HUES48 (cell line): ENCODE measurements at regions not wholly inside any gene's neighbourhood (a gene's known extent, or its start where the extent isn't known, plus 50 kb on each side); places are given as distances from the start of the nearest gene placed in this dataset.
"Not testable (repeated sequence)": the region's sequence is repeated elsewhere in the genome, so short reads cannot be mapped to it uniquely, and the experiment has no call there.

Experiments
- H3K27ac ChIP-seq: one replicate; pipeline ENCODE4 v1.7.0; 2013; ENCODE audit warnings: low read depth, low read length, inconsistent platforms
- H3K27me3 ChIP-seq: 2 replicates; pipeline ENCODE4 v1.6.1; 2013; ENCODE audit warnings: mild to moderate bottlenecking, low read length; ENCODE audit not compliant: control insufficient read depth, insufficient read depth
- H3K36me3 ChIP-seq: 2 replicates; pipeline ENCODE4 v1.6.1; 2013; ENCODE audit warnings: low read length; ENCODE audit not compliant: control insufficient read depth, insufficient read depth
- H3K4me1 ChIP-seq: 2 replicates; pipeline ENCODE4 v1.6.1; 2013; ENCODE audit warnings: mild to moderate bottlenecking, low read length; ENCODE audit not compliant: control insufficient read depth, insufficient read depth
- H3K4me3 ChIP-seq: 2 replicates; pipeline ENCODE4 v1.5.1; 2013; ENCODE audit warnings: mild to moderate bottlenecking, low read depth, low read length
- H3K9ac ChIP-seq: 2 replicates; pipeline ENCODE4 v1.6.1; 2013; ENCODE audit warnings: mild to moderate bottlenecking, low read depth, low read length, moderate library complexity
- H3K9me3 ChIP-seq: 2 replicates; pipeline ENCODE4 v1.6.1; 2013; ENCODE audit warnings: low read length; ENCODE audit not compliant: control insufficient read depth, insufficient read depth

GRCh38 chr6:8839626-8840025, 404.3 kb upstream of the SLC35B3 start:
- no peak overlapping the region for H3K4me3 ChIP-seq
- no peak overlapping the region for H3K9ac ChIP-seq
- no peaks in the 10 kb centered on the region for H3K36me3 ChIP-seq
- H3K27ac ChIP-seq, result no peak overlapping the region
- no peaks in the 10 kb centered on the region for H3K9me3 ChIP-seq
- no peaks in the 10 kb centered on the region for H3K27me3 ChIP-seq
- H3K4me1 ChIP-seq, result peaks cover 11% of the 10 kb centered on the region

DNA sequence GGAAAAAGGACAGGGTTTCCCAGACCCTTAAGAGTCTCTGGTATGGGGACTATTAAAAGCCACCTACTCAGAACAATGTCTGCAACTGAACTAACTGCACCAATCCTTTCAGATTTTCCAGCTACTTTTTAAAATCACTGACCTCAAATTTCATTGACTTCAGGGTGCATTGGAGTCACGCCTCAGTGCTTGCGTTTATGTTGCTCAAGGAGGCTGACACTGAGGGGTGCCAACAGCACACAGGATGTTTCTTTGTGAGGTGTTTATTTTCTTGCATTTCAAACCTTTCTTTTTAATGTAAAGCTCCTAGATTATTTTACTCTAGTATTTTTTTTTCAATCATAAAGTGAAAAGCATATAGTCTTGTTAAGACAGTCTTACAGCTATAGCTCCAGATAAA, 402.0 kb upstream of the SLC35B3 start:
- peaks cover 11% of the 10 kb centered on the region for H3K4me1 ChIP-seq
- H3K27ac ChIP-seq, result no peak overlapping the region
- no peaks in the 10 kb centered on the region for H3K36me3 ChIP-seq
- no peak overlapping the region for H3K4me3 ChIP-seq
- no peaks in the 10 kb centered on the region for H3K9me3 ChIP-seq
- H3K9ac ChIP-seq, result no peak overlapping the region
- H3K27me3 ChIP-seq, result no peaks in the 10 kb centered on the region

GRCh38 chr6:8832695-8833094, 397.4 kb upstream of the SLC35B3 start:
- not testable (repeated sequence) for H3K36me3 ChIP-seq, H3K9me3 ChIP-seq, H3K9ac ChIP-seq, H3K27ac ChIP-seq, H3K27me3 ChIP-seq, H3K4me3 ChIP-seq
- H3K4me1 ChIP-seq, result peaks cover 11% of the 10 kb centered on the region

GRCh38 chr6:8831366-8832152, 396.2 kb upstream of the SLC35B3 start:
- H3K27ac ChIP-seq, result no peak overlapping the region
- H3K9me3 ChIP-seq, result no peaks in the 10 kb centered on the region
- H3K9ac ChIP-seq, result no peak overlapping the region
- no peaks in the 10 kb centered on the region for H3K27me3 ChIP-seq
- H3K36me3 ChIP-seq, result no peaks in the 10 kb centered on the region
- peaks cover 8% of the 10 kb centered on the region for H3K4me1 ChIP-seq
- H3K4me3 ChIP-seq, result no peak overlapping the region

GRCh38 chr6:8830794-8831193, 395.4 kb upstream of the SLC35B3 start:
- no peak overlapping the region for H3K27ac ChIP-seq
- no peaks in the 10 kb centered on the region for H3K36me3 ChIP-seq
- no peaks in the 10 kb centered on the region for H3K9me3 ChIP-seq
- H3K4me1 ChIP-seq, result peaks cover 7% of the 10 kb centered on the region
- H3K4me3 ChIP-seq, result no peak overlapping the region
- no peaks in the 10 kb centered on the region for H3K27me3 ChIP-seq
- no peak overlapping the region for H3K9ac ChIP-seq

DNA sequence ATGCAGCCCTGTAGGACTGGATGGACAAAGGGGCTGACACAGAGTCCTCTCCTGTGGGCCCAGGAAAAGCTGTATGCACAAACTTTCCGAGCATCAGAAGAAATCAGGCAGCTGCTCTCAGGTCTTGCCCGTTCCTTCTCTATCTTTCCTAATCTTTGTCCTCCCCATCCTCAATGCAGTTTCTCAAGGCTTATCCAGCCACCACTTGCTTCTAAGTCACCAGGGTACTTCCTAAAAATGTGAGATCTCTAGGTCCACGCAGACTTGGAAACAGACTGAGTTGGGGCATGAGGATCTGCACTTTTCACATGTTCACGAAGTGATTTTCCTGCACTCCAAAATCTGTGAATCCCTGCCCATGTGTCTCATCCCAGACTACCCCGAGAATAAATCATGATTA, 394.5 kb upstream of the SLC35B3 start:
- Histone ChIP-seq H3K4me3 (no peak overlapping the region), H3K27ac (no peak overlapping the region), H3K27me3 (no peaks in the 10 kb centered on the region)

GRCh38 chr6:8829296-8829695, 394.0 kb upstream of the SLC35B3 start:
- no peak overlapping the region for H3K27ac ChIP-seq
- no peak overlapping the region for H3K9ac ChIP-seq
- H3K4me1 ChIP-seq, result no peaks in the 10 kb centered on the region

More for the DNA sequence above, 394.5 kb upstream of the SLC35B3 start:
- no peaks in the 10 kb centered on the region for H3K4me1 ChIP-seq
- no peak overlapping the region for H3K9ac ChIP-seq
- H3K36me3 ChIP-seq, result no peaks in the 10 kb centered on the region
- no peaks in the 10 kb centered on the region for H3K9me3 ChIP-seq

GRCh38 chr6:8828376-8828775, 393.0 kb upstream of the SLC35B3 start:
- Histone ChIP-seq H3K9me3 (no peaks in the 10 kb centered on the region), H3K36me3 (no peaks in the 10 kb centered on the region), H3K27me3 (no peaks in the 10 kb centered on the region), H3K9ac (no peak overlapping the region), H3K27ac (no peak overlapping the region), H3K4me1 (no peaks in the 10 kb centered on the region), H3K4me3 (no peak overlapping the region)

More at GRCh38 chr6:8829296-8829695, 394.0 kb upstream of the SLC35B3 start:
- Histone ChIP-seq H3K4me3 (no peak overlapping the region), H3K36me3 (no peaks in the 10 kb centered on the region), H3K27me3 (no peaks in the 10 kb centered on the region), H3K9me3 (no peaks in the 10 kb centered on the region)

GRCh38 chr6:8825726-8826125, 390.4 kb upstream of the SLC35B3 start:
- Histone ChIP-seq H3K9ac (no peak overlapping the region), H3K9me3 (no peaks in the 10 kb centered on the region), H3K4me3 (no peak overlapping the region), H3K27ac (no peak overlapping the region), H3K27me3 (no peaks in the 10 kb centered on the region), H3K36me3 (no peaks in the 10 kb centered on the region), H3K4me1 (no peaks in the 10 kb centered on the region)

DNA sequence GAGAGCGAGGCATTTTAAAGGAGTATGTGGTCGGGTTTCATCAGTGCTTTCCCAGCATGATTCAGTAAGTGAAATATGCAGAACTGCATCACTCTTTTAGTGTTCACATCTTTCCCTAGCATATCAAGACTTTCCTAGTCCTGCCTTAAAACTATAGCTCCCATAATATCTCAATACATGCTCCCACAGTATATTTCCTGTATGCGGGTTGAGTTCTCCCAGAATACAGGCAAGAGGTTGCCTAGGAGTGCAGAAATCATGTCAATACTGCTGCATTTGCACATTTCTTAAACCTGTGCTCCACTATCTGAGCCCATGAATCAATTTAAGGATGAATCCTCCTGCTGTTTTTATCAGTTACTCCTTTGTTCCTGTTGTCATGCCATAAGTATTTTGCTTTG, 386.6 kb upstream of the SLC35B3 start:
- H3K27ac ChIP-seq, result no peak overlapping the region
- no peaks in the 10 kb centered on the region for H3K27me3 ChIP-seq
- H3K36me3 ChIP-seq, result no peaks in the 10 kb centered on the region
- no peak overlapping the region for H3K9ac ChIP-seq
- no peaks in the 10 kb centered on the region for H3K4me1 ChIP-seq
- H3K9me3 ChIP-seq, result no peaks in the 10 kb centered on the region
- H3K4me3 ChIP-seq, result no peak overlapping the region

DNA sequence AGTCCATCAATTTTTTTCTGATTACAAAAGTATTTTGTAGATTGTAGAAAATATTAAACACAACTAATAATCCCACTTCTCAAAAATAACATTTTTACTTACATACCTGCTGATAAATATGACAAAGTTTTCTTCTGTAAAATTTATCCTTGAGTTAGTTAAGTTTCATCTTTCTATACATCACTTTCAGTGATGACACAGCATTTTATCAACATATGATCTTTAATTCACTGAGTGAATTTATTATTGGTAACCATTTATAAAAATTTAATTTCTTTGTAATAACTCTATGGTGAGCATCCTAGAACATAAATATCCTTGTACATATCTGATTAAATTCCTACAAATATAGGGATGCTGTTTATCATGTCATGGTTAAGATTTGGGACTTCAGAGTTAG, 385.0 kb upstream of the SLC35B3 start:
- Histone ChIP-seq H3K4me1 (no peaks in the 10 kb centered on the region), H3K36me3 (no peaks in the 10 kb centered on the region), H3K4me3 (no peak overlapping the region), H3K27me3 (no peaks in the 10 kb centered on the region), H3K27ac (no peak overlapping the region), H3K9ac (no peak overlapping the region), H3K9me3 (no peaks in the 10 kb centered on the region)
